ENCODE measurements at regions not wholly inside any gene's neighbourhood (a gene's known extent, or its start where the extent isn't known, plus 50 kb on each side); places are given as distances from the start of the nearest gene placed in this dataset.

DNA sequence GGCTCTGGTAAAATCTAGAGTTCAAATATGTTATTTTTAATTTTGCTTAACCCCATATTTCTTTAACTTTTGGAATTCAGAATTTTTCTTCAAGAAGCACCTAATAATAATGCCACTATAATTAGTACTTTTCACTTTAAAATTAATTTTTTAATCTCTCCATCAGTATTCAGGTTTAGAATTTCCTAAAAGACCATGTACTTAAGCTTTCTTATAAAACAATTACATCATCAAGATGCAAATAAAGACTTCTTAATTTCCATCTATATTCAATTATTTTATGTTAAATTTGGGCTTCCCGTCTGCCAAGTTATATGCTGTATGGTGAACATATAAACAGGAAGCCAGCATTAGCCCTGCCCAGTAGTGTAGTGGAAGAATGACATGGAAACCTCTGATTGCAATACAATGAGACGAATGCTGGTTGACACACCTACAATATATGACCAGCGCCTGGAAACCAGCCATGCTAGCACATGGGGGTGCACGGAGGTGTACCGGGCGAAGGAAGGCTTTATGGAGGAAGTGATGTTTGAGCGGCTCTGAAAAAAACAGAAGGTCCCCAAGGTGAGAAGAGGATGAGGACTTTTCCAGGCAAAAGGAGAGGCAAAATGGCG is 82.2 kb downstream of the LLPH start:
- H3K4me1 ChIP-seq (ENCODE audit: control insufficient read depth in 2 of 3, insufficient read depth in 2 of 3, low read depth in 1 of 3, low read length in 3 of 3) = no peaks in the 10 kb centered on the region
- no peaks in the 10 kb centered on the region for H3K9me3 ChIP-seq (ENCODE audit: control insufficient read depth in 2 of 3, insufficient read depth in 1 of 3, low read length in 3 of 3)
- intact Hi-C loops (cut with DNase I) = no loop called here
- FAIRE-seq (no peak), DNase-seq (no peak)
- TF ChIP-seq, protein P1, sequence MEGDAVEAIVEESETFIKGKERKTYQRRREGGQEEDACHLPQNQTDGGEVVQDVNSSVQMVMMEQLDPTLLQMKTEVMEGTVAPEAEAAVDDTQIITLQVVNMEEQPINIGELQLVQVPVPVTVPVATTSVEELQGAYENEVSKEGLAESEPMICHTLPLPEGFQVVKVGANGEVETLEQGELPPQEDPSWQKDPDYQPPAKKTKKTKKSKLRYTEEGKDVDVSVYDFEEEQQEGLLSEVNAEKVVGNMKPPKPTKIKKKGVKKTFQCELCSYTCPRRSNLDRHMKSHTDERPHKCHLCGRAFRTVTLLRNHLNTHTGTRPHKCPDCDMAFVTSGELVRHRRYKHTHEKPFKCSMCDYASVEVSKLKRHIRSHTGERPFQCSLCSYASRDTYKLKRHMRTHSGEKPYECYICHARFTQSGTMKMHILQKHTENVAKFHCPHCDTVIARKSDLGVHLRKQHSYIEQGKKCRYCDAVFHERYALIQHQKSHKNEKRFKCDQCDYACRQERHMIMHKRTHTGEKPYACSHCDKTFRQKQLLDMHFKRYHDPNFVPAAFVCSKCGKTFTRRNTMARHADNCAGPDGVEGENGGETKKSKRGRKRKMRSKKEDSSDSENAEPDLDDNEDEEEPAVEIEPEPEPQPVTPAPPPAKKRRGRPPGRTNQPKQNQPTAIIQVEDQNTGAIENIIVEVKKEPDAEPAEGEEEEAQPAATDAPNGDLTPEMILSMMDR (IDR thresholded peaks at IDR 0.05; ENCODE audit: borderline replicate concordance, extremely low read depth, insufficient read depth) = no peak
- no peaks in the 10 kb centered on the region for H3K36me3 ChIP-seq (ENCODE audit: control insufficient read depth in 2 of 3, insufficient read depth in 3 of 3, low read length in 3 of 3)
- no peak overlapping the region for H3K27ac ChIP-seq (ENCODE audit: low read depth in 2 of 2, low read length in 2 of 2)
- H3K27me3 ChIP-seq (ENCODE audit: control insufficient read depth, insufficient read depth, low read length) = no peaks in the 10 kb centered on the region
- no peak overlapping the region for H3K4me3 ChIP-seq (ENCODE audit: low read length in 3 of 3)
- no peak overlapping the region for H3K9ac ChIP-seq (ENCODE audit: low read length in 3 of 3)

DNA sequence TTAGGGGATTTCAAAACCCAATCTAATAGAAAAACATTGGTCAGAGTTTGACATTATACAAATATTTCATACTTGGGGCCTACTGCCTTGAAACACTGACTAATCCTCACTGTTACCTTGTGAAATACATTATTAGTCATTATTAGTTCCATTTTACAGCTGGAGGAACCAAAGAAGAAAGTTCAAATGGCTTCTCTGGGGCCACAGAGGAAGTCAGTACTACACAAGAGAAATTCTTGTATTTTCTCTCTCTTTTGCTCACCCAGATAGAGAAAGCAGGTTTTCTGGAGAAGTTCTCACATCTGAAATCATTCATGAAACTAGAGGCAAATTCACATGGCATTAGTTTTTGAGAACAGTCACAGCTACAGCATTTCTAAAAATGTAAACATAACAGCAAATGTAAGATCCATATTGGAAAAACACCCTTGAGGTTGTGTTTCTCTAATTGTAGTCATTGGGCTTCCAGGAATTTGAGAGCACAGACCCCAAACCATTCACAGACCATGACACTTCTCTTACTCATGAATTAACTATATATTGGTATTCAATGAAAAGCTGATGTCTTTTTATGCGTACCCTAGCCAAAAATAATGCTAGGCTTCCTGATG is 83.0 kb downstream of the LLPH start:
- TF ChIP-seq, protein P1 (IDR thresholded peaks at IDR 0.05; ENCODE audit: borderline replicate concordance, extremely low read depth, insufficient read depth) = no peak
- H3K9ac ChIP-seq (ENCODE audit: low read length in 3 of 3) = no peak overlapping the region
- no peaks in the 10 kb centered on the region for H3K36me3 ChIP-seq (ENCODE audit: control insufficient read depth in 2 of 3, insufficient read depth in 3 of 3, low read length in 3 of 3)
- no peak overlapping the region for H3K4me3 ChIP-seq (ENCODE audit: low read length in 3 of 3)
- H3K27me3 ChIP-seq (ENCODE audit: control insufficient read depth, insufficient read depth, low read length) = no peaks in the 10 kb centered on the region
- intact Hi-C loops (cut with DNase I) = no loop called here
- DNase-seq (no peak), FAIRE-seq (no peak)
- H3K9me3 ChIP-seq (ENCODE audit: control insufficient read depth in 2 of 3, insufficient read depth in 1 of 3, low read length in 3 of 3) = no peaks in the 10 kb centered on the region
- H3K27ac ChIP-seq (ENCODE audit: low read depth in 2 of 2, low read length in 2 of 2) = no peak overlapping the region
- no peaks in the 10 kb centered on the region for H3K4me1 ChIP-seq (ENCODE audit: control insufficient read depth in 2 of 3, insufficient read depth in 2 of 3, low read depth in 1 of 3, low read length in 3 of 3)

DNA sequence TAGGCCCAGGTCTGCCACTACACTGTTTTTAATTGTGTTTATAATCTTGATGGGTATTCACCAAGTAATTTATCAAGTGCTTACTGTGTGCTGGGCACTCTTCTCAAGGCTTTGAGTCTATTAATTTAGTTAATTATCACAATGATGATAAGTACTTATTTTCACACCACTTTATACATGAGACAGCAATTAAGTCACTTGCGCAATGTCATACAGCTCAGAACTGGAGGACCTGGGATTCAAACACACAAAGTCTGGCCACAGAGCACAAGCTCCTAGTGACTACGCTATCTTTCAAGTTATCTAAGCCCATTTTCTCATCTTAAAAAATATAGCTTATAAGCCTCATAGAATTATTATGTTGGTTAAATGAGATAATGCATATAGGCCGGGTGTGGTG is 85.0 kb downstream of the LLPH start:
- H3K4me3 ChIP-seq (ENCODE audit: low read length in 3 of 3) = no peak overlapping the region
- DNase-seq = no peak
- no peaks in the 10 kb centered on the region for H3K27me3 ChIP-seq (ENCODE audit: control insufficient read depth, insufficient read depth, low read length)
- no peaks in the 10 kb centered on the region for H3K4me1 ChIP-seq (ENCODE audit: control insufficient read depth in 2 of 3, insufficient read depth in 2 of 3, low read depth in 1 of 3, low read length in 3 of 3)
- H3K9me3 ChIP-seq (ENCODE audit: control insufficient read depth in 2 of 3, insufficient read depth in 1 of 3, low read length in 3 of 3) = no peaks in the 10 kb centered on the region
- no peak overlapping the region for H3K9ac ChIP-seq (ENCODE audit: low read length in 3 of 3)
- TF ChIP-seq, protein P1 (IDR thresholded peaks at IDR 0.05; ENCODE audit: borderline replicate concordance, extremely low read depth, insufficient read depth) = no peak
- no peak overlapping the region for H3K27ac ChIP-seq (ENCODE audit: low read depth in 2 of 2, low read length in 2 of 2)
- H3K36me3 ChIP-seq (ENCODE audit: control insufficient read depth in 2 of 3, insufficient read depth in 3 of 3, low read length in 3 of 3) = no peaks in the 10 kb centered on the region
- intact Hi-C loops (cut with DNase I) = no loop called here
- no peak for FAIRE-seq

All from kidney (tissue), 13 donors.